ENCODE measurements at regions not wholly inside any gene's neighbourhood (a gene's known extent, or its start where the extent isn't known, plus 50 kb on each side); places are given as distances from the start of the nearest gene placed in this dataset.

GRCh38 chr2:41040782-41041520 lies 589.1 kb upstream of the SLC8A1 start:
- BruUV-seq (replicated peaks): no TSS peak
- POLR2A ChIA-PET: no interaction called here

GRCh38 chr2:41042343-41042742 lies 590.5 kb upstream of the SLC8A1 start:
- POLR2A ChIA-PET: no interaction called here
- H3K9me2 ChIP-seq (ENCODE audit: insufficient read depth, low read length): no peaks in the 10 kb centered on the region
- H3K4me1 ChIP-seq (ENCODE audit: insufficient read depth, low read length, poor library complexity, severe bottlenecking): no peaks in the 10 kb centered on the region
- BruUV-seq (replicated peaks): no TSS peak
- no peak for DNase-seq (ENCODE audit: low spot score)
- no peak overlapping the region for H2AFZ ChIP-seq (ENCODE audit: low read length)
- no peaks in the 10 kb centered on the region for H4K20me1 ChIP-seq (ENCODE audit: insufficient read depth, low read length)
- intact Hi-C loops (cut with micrococcal nuclease; ENCODE audit: unreplicated experiment): no loop called here
- CTCF ChIA-PET (ENCODE audit: unreplicated experiment): no interaction called here
- H3K4me3 ChIP-seq (ENCODE audit: low read depth, low read length, poor library complexity, severe bottlenecking): no peak overlapping the region
- H3K79me2 ChIP-seq (ENCODE audit: insufficient read depth, low read depth, low read length): no peaks in the 10 kb centered on the region
- no peaks in the 10 kb centered on the region for H3K9me3 ChIP-seq (ENCODE audit: low read length)
- H3K36me3 ChIP-seq (ENCODE audit: insufficient read depth, low read length): no peaks in the 10 kb centered on the region
- no peak overlapping the region for H3K27ac ChIP-seq (ENCODE audit: low read depth, low read length, poor library complexity, severe bottlenecking)
- TF ChIP-seq EZH2phosphoT487 (IDR thresholded peaks at IDR 0.05; ENCODE audit: borderline replicate concordance, low read depth, low read length): no peak
- TF ChIP-seq CTCF (conservative IDR thresholded peaks at IDR 0.05; ENCODE audit: low read length): no peak
- no peak overlapping the region for H3K4me2 ChIP-seq (ENCODE audit: low read length)

More at GRCh38 chr2:41040782-41041520, 589.1 kb upstream of the SLC8A1 start:
- intact Hi-C loops (cut with micrococcal nuclease; ENCODE audit: unreplicated experiment): no loop called here
- Histone ChIP-seq H3K4me2 (ENCODE audit: low read length) (no peak overlapping the region), H3K9me2 (ENCODE audit: insufficient read depth, low read length) (no peaks in the 10 kb centered on the region), H3K27ac (ENCODE audit: low read depth, low read length, poor library complexity, severe bottlenecking) (no peak overlapping the region), H3K4me1 (ENCODE audit: insufficient read depth, low read length, poor library complexity, severe bottlenecking) (no peaks in the 10 kb centered on the region), H3K9me3 (ENCODE audit: low read length) (no peaks in the 10 kb centered on the region), H3K4me3 (ENCODE audit: low read depth, low read length, poor library complexity, severe bottlenecking) (no peak overlapping the region), H3K36me3 (ENCODE audit: insufficient read depth, low read length) (no peaks in the 10 kb centered on the region), H2AFZ (ENCODE audit: low read length) (no peak overlapping the region), H3K79me2 (ENCODE audit: insufficient read depth, low read depth, low read length) (no peaks in the 10 kb centered on the region), H4K20me1 (ENCODE audit: insufficient read depth, low read length) (no peaks in the 10 kb centered on the region)
- TF ChIP-seq CTCF (conservative IDR thresholded peaks at IDR 0.05; ENCODE audit: low read length) (no peak), EZH2phosphoT487 (IDR thresholded peaks at IDR 0.05; ENCODE audit: borderline replicate concordance, low read depth, low read length) (no peak)
- CTCF ChIA-PET (ENCODE audit: unreplicated experiment): no interaction called here
- DNase-seq (ENCODE audit: low spot score): no peak

- ChIA-PET CTCF (ENCODE audit: unreplicated experiment) (no interaction called here), POLR2A (no interaction called here)
- H3K79me2 ChIP-seq (ENCODE audit: insufficient read depth, low read depth, low read length): no peaks in the 10 kb centered on the region
- no peaks in the 10 kb centered on the region for H3K4me1 ChIP-seq (ENCODE audit: insufficient read depth, low read length, poor library complexity, severe bottlenecking)
- H3K9me2 ChIP-seq (ENCODE audit: insufficient read depth, low read length): no peaks in the 10 kb centered on the region
- TF ChIP-seq CTCF (conservative IDR thresholded peaks at IDR 0.05; ENCODE audit: low read length): no peak
- TF ChIP-seq EZH2phosphoT487 (IDR thresholded peaks at IDR 0.05; ENCODE audit: borderline replicate concordance, low read depth, low read length): no peak
- H4K20me1 ChIP-seq (ENCODE audit: insufficient read depth, low read length): no peaks in the 10 kb centered on the region
- no peak overlapping the region for H3K27ac ChIP-seq (ENCODE audit: low read depth, low read length, poor library complexity, severe bottlenecking)
- no peak for DNase-seq (ENCODE audit: low spot score)
- H3K36me3 ChIP-seq (ENCODE audit: insufficient read depth, low read length): no peaks in the 10 kb centered on the region
- no peaks in the 10 kb centered on the region for H3K9me3 ChIP-seq (ENCODE audit: low read length)
- no peak overlapping the region for H3K4me3 ChIP-seq (ENCODE audit: low read depth, low read length, poor library complexity, severe bottlenecking)
- H3K4me2 ChIP-seq (ENCODE audit: low read length): no peak overlapping the region
- no TSS peak for BruUV-seq (replicated peaks)
- intact Hi-C loops (cut with micrococcal nuclease; ENCODE audit: unreplicated experiment): no loop called here
- H2AFZ ChIP-seq (ENCODE audit: low read length): no peak overlapping the region
Measured at GRCh38 chr2:41061356-41061755, 609.5 kb upstream of the SLC8A1 start.
